Calu3 (cell line): ENCODE measurements at regions not wholly inside any gene's neighbourhood (a gene's known extent, or its start where the extent isn't known, plus 50 kb on each side); places are given as distances from the start of the nearest gene placed in this dataset.

Experiments used
- BruUV-seq: library from RNA; stranded (reverse); fragments of 400-500 nt; replicated peaks from 2 replicates; lab custom pipeline; 2021; lab: Mats Ljungman, UMichigan
- CTCF ChIA-PET: fragments of 300-600 bp; sonication (Branson Sonifier 250); formaldehyde crosslinking; loops from one replicate; lab custom pipeline; 2022; ENCODE audit warnings: antibody characterized with exemption; lab: Charles Lee
- DNase-seq: peaks from one replicate; pipeline ENCODE4 v3.0.0; 2022
- H3K27ac Mint-ChIP-seq: one replicate; pipeline ENCODE4 v1.8.0; 2022; ENCODE audit warnings: mixed read lengths; ENCODE audit not compliant: unreplicated experiment
- H3K27me3 Mint-ChIP-seq: one replicate; pipeline ENCODE4 v1.8.0; 2022; ENCODE audit warnings: mixed read lengths; ENCODE audit not compliant: unreplicated experiment
- H3K36me3 Mint-ChIP-seq: one replicate; pipeline ENCODE4 v1.8.0; 2022; ENCODE audit warnings: mild to moderate bottlenecking, moderate library complexity, mixed read lengths; ENCODE audit not compliant: insufficient read depth, unreplicated experiment
- H3K4me1 Mint-ChIP-seq: one replicate; pipeline ENCODE4 v1.8.0; 2022; ENCODE audit warnings: mild to moderate bottlenecking, low read depth, mixed read lengths; ENCODE audit not compliant: unreplicated experiment
- H3K4me3 Mint-ChIP-seq: one replicate; pipeline ENCODE4 v1.8.0; 2022; ENCODE audit warnings: mild to moderate bottlenecking, low read depth, moderate library complexity, mixed read lengths; ENCODE audit not compliant: unreplicated experiment
- H3K9me3 Mint-ChIP-seq: one replicate; pipeline ENCODE4 v1.8.0; 2022; ENCODE audit warnings: low read depth, mixed read lengths; ENCODE audit not compliant: unreplicated experiment
- CTCF ChIP-seq: fragments of 200-600 bp; IDR thresholded peaks from one replicate; pipeline ENCODE4 v1.8.0; 2022; ENCODE audit warnings: antibody characterized with exemption; ENCODE audit not compliant: unreplicated experiment
- intact Hi-C: fragments of 100-400 bp; cut with micrococcal nuclease; formaldehyde crosslinking; loops from one replicate; pipeline ENCODE4 v1.10.0; 2022; ENCODE audit not compliant: unreplicated experiment

GRCh38 chr7:10684606-10685005, 289.1 kb upstream of the PHF14 start:
- Mint-ChIP-seq H3K4me1 (peaks cover 9% of the 10 kb centered on the region), H3K4me3 (no peak overlapping the region), H3K27me3 (no peaks in the 10 kb centered on the region), H3K9me3 (no peaks in the 10 kb centered on the region), H3K36me3 (no peaks in the 10 kb centered on the region), H3K27ac (no peak overlapping the region)
- no peak for DNase-seq
- intact Hi-C loops: no loop called here
- CTCF ChIA-PET: no interaction called here
- no TSS peak for BruUV-seq
- TF ChIP-seq CTCF: no peak

GRCh38 chr7:10685040-10685439, 288.6 kb upstream of the PHF14 start:
- no peaks in the 10 kb centered on the region for H3K27me3 Mint-ChIP-seq
- H3K4me3 Mint-ChIP-seq: no peak overlapping the region
- H3K36me3 Mint-ChIP-seq: no peaks in the 10 kb centered on the region
- TF ChIP-seq CTCF: no peak
- intact Hi-C loops: no loop called here
- BruUV-seq: no TSS peak
- CTCF ChIA-PET: no interaction called here
- peak; percentile 3 for DNase-seq
- no peak overlapping the region for H3K27ac Mint-ChIP-seq
- H3K9me3 Mint-ChIP-seq: no peaks in the 10 kb centered on the region
- peaks cover 9% of the 10 kb centered on the region for H3K4me1 Mint-ChIP-seq

DNA sequence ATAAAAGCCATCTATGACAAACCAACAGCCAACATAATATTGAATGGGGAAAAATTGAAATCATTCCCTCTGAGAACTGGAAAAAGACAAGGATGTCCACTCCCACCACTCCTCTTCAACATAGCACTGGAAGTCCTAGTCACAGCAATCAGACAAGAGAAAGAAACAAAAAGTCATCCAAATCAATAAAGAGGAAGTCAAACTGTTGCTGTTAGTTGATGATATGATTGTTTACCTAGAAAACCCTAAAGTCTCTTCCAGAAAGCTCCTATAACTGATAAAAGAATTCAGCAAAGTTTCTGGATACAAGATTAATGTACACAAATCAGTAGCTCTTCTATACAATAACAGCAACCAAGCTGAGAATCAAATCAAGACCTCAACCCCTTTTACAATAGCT, 285.1 kb upstream of the PHF14 start:
- Mint-ChIP-seq H3K4me3 (no peak overlapping the region), H3K27ac (no peak overlapping the region), H3K36me3 (no peaks in the 10 kb centered on the region), H3K9me3 (peaks cover 6% of the 10 kb centered on the region), H3K4me1 (peaks cover 9% of the 10 kb centered on the region), H3K27me3 (no peaks in the 10 kb centered on the region)
- intact Hi-C loops: no loop called here
- DNase-seq: no peak
- TF ChIP-seq CTCF: no peak
- CTCF ChIA-PET: no interaction called here
- no TSS peak for BruUV-seq

- no TSS peak for BruUV-seq
- CTCF ChIA-PET: no interaction called here
- no peaks in the 10 kb centered on the region for H3K4me1 Mint-ChIP-seq
Observed at GRCh38 chr7:10696064-10696463, 277.6 kb upstream of the PHF14 start.

More at GRCh38 chr7:10696064-10696463, 277.6 kb upstream of the PHF14 start:
- no peak overlapping the region for H3K4me3 Mint-ChIP-seq
- no peak for TF ChIP-seq CTCF
- H3K36me3 Mint-ChIP-seq: no peaks in the 10 kb centered on the region
- peaks cover 26% of the 10 kb centered on the region for H3K9me3 Mint-ChIP-seq
- intact Hi-C loops: no loop called here
- peaks cover 12% of the 10 kb centered on the region for H3K27me3 Mint-ChIP-seq
- DNase-seq: no peak
- no peak overlapping the region for H3K27ac Mint-ChIP-seq
